GM21825 (cell line): ENCODE measurements at regions not wholly inside any gene's neighbourhood (a gene's known extent, or its start where the extent isn't known, plus 50 kb on each side); places are given as distances from the start of the nearest gene placed in this dataset.
"Not testable (repeated sequence)": the region's sequence is repeated elsewhere in the genome, so short reads cannot be mapped to it uniquely, and the experiment has no call there.

ENCODE experiments used
- ATAC-seq: cut with Tn5 transposase; IDR thresholded peaks from one replicate; pipeline ENCODE4 v1.9.1; 2021; ENCODE audit warnings: mild to moderate bottlenecking, moderate library complexity; ENCODE audit not compliant: unreplicated experiment

- ATAC-seq, result no peak
Observed at GRCh38 chr9:90458485-90458884, 184.1 kb downstream of the DIRAS2 start.

- peak; percentile 63 for ATAC-seq
Observed at GRCh38 chr9:90459321-90459720, 183.3 kb downstream of the DIRAS2 start.

- ATAC-seq, result no peak
Observed at GRCh38 chr9:90460220-90460619, 182.4 kb downstream of the DIRAS2 start.

GRCh38 chr9:90464978-90465377, 177.6 kb downstream of the DIRAS2 start:
- no peak for ATAC-seq

GRCh38 chr9:90466441-90466840, 176.2 kb downstream of the DIRAS2 start:
- ATAC-seq, result no peak

GRCh38 chr9:90469435-90469834, 173.2 kb downstream of the DIRAS2 start:
- no peak for ATAC-seq

GRCh38 chr9:90469865-90470387, 172.7 kb downstream of the DIRAS2 start:
- no peak for ATAC-seq

GRCh38 chr9:90476058-90476457, 166.6 kb downstream of the DIRAS2 start:
- ATAC-seq, result no peak

- ATAC-seq, result no peak
Observed at GRCh38 chr9:90477535-90477934, 165.1 kb downstream of the DIRAS2 start.

- ATAC-seq, result no peak
Observed at GRCh38 chr9:90478821-90479220, 163.8 kb downstream of the DIRAS2 start.

GRCh38 chr9:90485028-90485427, 157.6 kb downstream of the DIRAS2 start:
- ATAC-seq, result no peak

GRCh38 chr9:90489066-90489465, 153.6 kb downstream of the DIRAS2 start:
- no peak for ATAC-seq

- no peak for ATAC-seq
Observed at GRCh38 chr9:90499761-90500160, 142.9 kb downstream of the DIRAS2 start.

GRCh38 chr9:90502134-90502533, 140.5 kb downstream of the DIRAS2 start:
- ATAC-seq, result no peak

- ATAC-seq, result no peak
Observed at GRCh38 chr9:90504486-90504885, 138.1 kb downstream of the DIRAS2 start.

- ATAC-seq, result no peak
Observed at GRCh38 chr9:90505695-90506094, 136.9 kb downstream of the DIRAS2 start.

GRCh38 chr9:90506402-90506801, 136.2 kb downstream of the DIRAS2 start:
- not testable (repeated sequence) for ATAC-seq

- no peak for ATAC-seq
Observed at GRCh38 chr9:90507621-90508020, 135.0 kb downstream of the DIRAS2 start.

- no peak for ATAC-seq
Observed at GRCh38 chr9:90508940-90509339, 133.7 kb downstream of the DIRAS2 start.

- no peak for ATAC-seq
Observed at GRCh38 chr9:90511711-90512110, 130.9 kb downstream of the DIRAS2 start.

- no peak for ATAC-seq
Observed at GRCh38 chr9:90514877-90515276, 127.7 kb downstream of the DIRAS2 start.

GRCh38 chr9:90515510-90515909, 127.1 kb downstream of the DIRAS2 start:
- no peak for ATAC-seq

- ATAC-seq, result no peak
Observed at GRCh38 chr9:90517103-90517502, 125.5 kb downstream of the DIRAS2 start.
